ENCODE measurements at regions not wholly inside any gene's neighbourhood (a gene's known extent, or its start where the extent isn't known, plus 50 kb on each side); places are given as distances from the start of the nearest gene placed in this dataset.
"Not testable (repeated sequence)": the region's sequence is repeated elsewhere in the genome, so short reads cannot be mapped to it uniquely, and the experiment has no call there.

DNA sequence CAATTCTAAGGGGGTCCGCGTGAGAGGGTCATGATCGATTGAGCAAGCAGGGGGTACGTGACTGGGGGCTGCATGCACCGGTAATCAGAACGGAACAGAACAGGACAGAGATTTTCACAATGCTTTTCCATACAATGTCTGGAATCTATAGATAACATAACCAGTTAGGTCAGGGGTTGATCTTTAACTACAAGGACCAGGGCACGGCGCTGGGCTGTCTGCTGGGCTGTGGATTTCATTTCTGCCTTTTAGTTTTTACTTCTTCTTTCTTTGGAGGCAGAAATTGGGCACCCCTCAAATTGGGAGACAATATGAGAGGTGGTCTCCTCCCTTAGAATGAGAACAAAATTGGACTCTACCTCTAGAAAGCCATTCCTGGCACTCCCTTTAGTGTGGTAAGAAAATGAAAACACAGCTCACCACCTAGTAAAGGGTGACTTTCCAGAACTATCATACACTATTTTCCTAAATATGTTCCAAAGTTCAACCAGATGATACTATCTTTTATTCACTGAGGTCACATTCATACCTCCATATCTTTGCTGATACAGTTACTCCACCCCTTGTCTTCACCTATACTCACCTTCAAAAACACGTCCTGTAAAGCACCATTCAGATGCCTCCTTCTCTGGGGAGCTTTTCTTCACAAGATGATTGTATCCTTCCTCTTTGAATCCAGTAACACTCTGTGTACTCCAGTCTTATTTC is 1058.3 kb upstream of the SLIT2 start:
- H3K4me3 Mint-ChIP-seq, result no peak overlapping the region
- H3K27me3 Mint-ChIP-seq, result no peaks in the 10 kb centered on the region
- H3K9me3 Mint-ChIP-seq, result peaks cover 6% of the 10 kb centered on the region
- DNase-seq, result no peak
- no peaks in the 10 kb centered on the region for H3K36me3 Mint-ChIP-seq (ENCODE audit: low read depth)
- H3K27ac Mint-ChIP-seq, result no peak overlapping the region
- no peaks in the 10 kb centered on the region for H3K4me1 Mint-ChIP-seq
- ATAC-seq, result no peak

DNA sequence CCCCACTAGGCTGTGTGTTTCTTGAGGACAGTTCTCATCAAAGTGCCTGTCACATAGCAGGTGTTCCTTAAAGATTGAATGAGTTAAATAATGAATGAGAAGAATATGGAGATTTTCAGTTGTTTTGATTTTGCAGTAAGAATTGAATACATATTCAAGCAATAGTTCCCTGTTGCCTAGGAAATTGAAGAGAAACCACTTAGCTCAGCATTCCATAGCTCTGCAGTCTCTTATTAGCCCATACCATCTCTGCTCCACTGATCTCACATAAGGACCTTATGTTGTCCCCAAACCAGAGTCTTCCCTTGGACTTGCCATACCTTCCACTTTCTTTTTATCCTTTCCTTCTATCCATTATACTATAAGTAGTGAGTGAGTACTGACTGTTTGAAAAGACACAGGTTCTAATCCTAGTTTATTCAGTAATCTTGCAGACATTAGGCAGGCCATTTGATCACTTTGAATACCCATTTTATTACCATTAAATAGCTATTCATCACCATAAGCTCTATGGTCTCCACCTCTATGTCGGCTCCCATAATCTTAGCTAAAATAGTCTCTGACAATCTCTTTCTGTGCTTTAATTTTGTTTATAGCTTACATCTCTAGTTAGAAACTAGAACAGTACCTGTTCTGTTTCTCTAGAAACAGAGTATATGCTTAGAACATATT is 1059.6 kb upstream of the SLIT2 start:
- Mint-ChIP-seq H3K4me3 (no peak overlapping the region), H3K27me3 (no peaks in the 10 kb centered on the region), H3K27ac (no peak overlapping the region), H3K36me3 (ENCODE audit: low read depth) (no peaks in the 10 kb centered on the region), H3K9me3 (peaks cover 10% of the 10 kb centered on the region), H3K4me1 (no peaks in the 10 kb centered on the region)
- DNase-seq (no peak), ATAC-seq (no peak)

DNA sequence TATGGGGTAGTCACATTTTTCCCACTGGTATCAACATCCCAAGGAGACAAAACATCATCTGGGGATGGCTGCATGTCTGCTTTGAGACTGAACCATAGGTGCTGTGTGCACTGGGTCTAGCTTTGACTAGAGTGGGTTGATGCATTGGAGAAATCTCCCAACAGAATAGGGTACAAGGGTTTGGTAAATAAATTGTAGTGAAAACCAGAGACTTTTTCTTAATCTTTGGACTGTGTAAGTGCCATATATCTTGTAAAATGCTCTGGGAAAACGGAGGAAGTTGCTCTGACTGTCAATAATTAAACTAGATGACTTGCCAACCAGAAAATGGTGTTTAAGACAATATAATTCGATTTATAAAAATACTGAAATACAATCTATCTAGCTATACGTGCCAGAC is 1064.0 kb upstream of the SLIT2 start:
- Mint-ChIP-seq H3K4me1 (no peaks in the 10 kb centered on the region), H3K4me3 (no peak overlapping the region), H3K36me3 (ENCODE audit: low read depth) (no peaks in the 10 kb centered on the region), H3K27me3 (no peaks in the 10 kb centered on the region), H3K9me3 (peaks cover 14% of the 10 kb centered on the region), H3K27ac (no peak overlapping the region)
- no peak for DNase-seq
- no peak for ATAC-seq

DNA sequence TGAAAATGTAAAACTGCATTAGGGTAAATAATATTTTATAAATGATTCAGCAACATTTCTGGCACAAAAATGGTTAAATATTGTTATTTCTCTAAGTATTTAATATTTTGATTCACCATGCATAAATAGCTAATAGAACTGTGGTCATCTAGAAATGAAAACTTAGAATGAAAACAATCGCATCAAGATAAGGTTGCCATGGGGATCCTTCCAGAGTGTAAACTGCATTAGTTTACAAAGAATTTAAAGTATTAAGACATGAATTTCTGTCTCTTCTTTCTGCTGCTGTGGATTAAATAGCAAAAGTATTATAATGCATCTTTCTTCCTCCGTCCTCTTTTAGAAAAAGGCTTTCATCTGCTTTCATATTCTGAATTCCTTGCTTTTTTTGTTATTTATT is 1064.6 kb upstream of the SLIT2 start:
- Mint-ChIP-seq H3K27me3 (no peaks in the 10 kb centered on the region), H3K36me3 (ENCODE audit: low read depth) (no peaks in the 10 kb centered on the region), H3K4me3 (no peak overlapping the region), H3K4me1 (no peaks in the 10 kb centered on the region), H3K9me3 (peaks cover 14% of the 10 kb centered on the region), H3K27ac (no peak overlapping the region)
- ATAC-seq (no peak), DNase-seq (no peak)

DNA sequence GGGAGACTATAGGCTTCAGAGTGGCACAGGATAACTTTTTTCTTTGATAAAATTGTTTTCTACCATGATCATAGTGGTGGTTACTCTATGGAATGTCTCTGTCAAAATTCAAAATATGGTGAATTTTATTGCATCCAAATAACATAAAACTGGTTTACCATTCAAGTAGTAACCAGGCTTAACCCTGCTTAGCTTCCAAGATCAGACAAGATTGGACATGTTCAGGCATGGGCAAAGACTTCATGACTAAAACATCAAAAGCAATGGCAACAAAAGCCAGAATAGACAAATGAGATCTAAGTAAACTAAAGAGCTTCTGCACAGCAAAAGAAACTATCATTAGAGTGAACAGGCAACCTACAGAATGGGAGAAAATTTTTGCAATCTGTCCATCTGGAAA is 1070.1 kb upstream of the SLIT2 start:
- H3K4me3 Mint-ChIP-seq; H3K27ac Mint-ChIP-seq; H3K27me3 Mint-ChIP-seq; H3K36me3 Mint-ChIP-seq (ENCODE audit: low read depth); ATAC-seq; H3K4me1 Mint-ChIP-seq; DNase-seq: not testable (repeated sequence)
- H3K9me3 Mint-ChIP-seq, result peaks cover 13% of the 10 kb centered on the region

DNA sequence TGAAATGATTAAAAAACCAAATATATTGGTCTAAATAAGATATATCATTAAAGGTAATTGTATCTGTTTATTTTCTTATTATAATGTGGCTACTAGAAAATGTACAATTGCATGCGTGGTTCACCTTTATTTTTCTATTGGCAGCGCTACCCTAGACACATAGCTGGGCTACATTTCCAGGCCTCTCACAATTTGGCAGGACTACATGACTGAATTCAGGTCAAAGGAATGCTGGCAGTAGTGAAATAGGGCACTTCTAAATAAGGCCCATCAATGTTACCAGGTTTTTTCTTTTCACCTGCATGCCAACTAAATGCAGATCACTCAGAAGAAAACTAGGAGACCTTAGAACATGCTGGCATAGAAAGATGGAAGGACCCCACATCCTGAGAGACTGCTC is 1072.9 kb upstream of the SLIT2 start:
- DNase-seq, result no peak
- Mint-ChIP-seq H3K36me3 (ENCODE audit: low read depth) (no peaks in the 10 kb centered on the region), H3K27me3 (no peaks in the 10 kb centered on the region), H3K9me3 (peaks cover 6% of the 10 kb centered on the region), H3K27ac (no peak overlapping the region), H3K4me1 (no peaks in the 10 kb centered on the region), H3K4me3 (no peak overlapping the region)
- no peak for ATAC-seq

DNA sequence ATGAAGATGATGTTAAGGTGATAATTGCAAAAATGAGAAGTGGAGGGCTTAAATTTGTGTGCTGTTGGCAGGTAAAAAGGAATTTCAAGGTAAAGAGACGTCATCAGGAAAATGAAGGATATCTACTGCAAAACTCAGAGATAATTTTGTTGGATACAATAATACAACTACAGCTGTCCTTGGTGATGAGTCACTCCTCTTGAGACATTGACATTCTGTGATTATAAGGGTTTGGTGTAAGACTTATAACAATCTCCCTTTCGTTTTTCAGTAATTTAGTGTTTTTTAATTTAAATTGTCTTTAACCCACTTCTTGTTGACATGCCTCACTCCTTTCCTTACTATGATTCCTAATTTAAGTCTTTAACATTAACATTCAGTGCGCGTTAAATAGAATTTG is 1074.1 kb upstream of the SLIT2 start:
- ATAC-seq, result no peak
- DNase-seq, result no peak
- Mint-ChIP-seq H3K4me3 (no peak overlapping the region), H3K36me3 (ENCODE audit: low read depth) (no peaks in the 10 kb centered on the region), H3K27me3 (no peaks in the 10 kb centered on the region), H3K27ac (no peak overlapping the region), H3K4me1 (no peaks in the 10 kb centered on the region), H3K9me3 (peaks cover 6% of the 10 kb centered on the region)

DNA sequence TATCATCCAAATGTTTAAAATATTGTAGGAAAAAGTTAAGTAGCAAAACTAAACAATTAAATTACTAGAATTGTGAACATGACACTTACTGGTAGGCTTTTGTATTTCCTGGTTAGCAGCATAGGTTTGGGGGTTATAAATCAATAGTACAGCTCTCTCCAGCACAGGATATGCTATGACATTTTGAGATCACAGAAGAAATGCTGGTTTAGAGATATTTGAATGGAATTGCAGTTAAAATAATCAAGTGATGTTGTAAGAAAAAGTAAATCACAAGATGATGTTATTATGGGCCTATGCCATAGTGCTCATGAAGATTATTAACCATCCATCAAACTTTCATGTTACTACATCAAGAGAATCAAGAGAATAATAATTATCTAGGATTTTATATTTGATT is 1079.9 kb upstream of the SLIT2 start:
- Mint-ChIP-seq H3K4me3 (no peak overlapping the region), H3K27me3 (no peaks in the 10 kb centered on the region), H3K27ac (no peak overlapping the region), H3K9me3 (peaks cover 4% of the 10 kb centered on the region), H3K36me3 (ENCODE audit: low read depth) (no peaks in the 10 kb centered on the region), H3K4me1 (no peaks in the 10 kb centered on the region)
- ATAC-seq, result no peak
- DNase-seq, result no peak

DNA sequence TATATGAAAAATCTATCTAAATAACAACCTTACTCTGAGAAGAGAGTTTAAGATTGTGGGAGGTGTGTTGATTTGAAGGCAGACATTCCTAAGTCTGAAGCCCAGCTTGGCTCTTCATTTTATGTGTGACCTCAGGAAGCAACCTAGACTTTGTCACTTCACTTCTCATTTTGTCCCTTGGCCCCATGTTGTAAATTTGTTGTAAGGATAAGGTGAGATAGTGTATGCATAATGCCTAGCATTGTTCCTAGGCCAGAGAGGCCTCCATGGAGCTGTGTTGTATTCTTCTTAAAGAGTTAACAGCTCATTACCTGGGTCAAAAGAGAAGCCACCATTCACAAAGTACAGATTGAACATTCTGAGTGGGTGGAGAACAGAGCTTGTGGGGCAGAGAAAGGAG is 1084.4 kb upstream of the SLIT2 start:
- Mint-ChIP-seq H3K4me3 (no peak overlapping the region), H3K36me3 (ENCODE audit: low read depth) (no peaks in the 10 kb centered on the region), H3K9me3 (peaks cover 13% of the 10 kb centered on the region), H3K4me1 (no peaks in the 10 kb centered on the region), H3K27me3 (no peaks in the 10 kb centered on the region), H3K27ac (no peak overlapping the region)
- DNase-seq (no peak), ATAC-seq (no peak)

DNA sequence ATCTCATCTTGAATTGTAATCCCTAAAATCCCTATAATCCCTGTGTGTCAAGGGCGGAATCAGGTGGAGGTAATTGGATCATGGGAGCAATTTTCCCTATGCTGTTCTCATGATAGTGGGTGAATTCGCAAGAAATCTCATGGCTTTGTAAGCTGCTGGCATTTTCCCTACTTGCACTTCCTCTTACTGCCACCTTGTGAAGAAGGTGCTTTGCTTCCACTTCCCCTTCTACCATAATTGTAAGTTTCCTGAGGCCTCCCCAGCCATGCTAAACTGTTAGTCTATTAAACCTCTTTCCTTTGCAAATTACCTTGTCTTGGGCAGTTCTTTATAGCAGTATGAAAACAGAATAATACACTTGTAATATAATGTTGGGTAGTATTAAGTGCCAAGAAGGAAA is 1087.4 kb upstream of the SLIT2 start:
- Mint-ChIP-seq H3K4me1 (no peaks in the 10 kb centered on the region), H3K27ac (no peak overlapping the region), H3K27me3 (no peaks in the 10 kb centered on the region), H3K4me3 (no peak overlapping the region), H3K36me3 (ENCODE audit: low read depth) (no peaks in the 10 kb centered on the region), H3K9me3 (peaks cover 18% of the 10 kb centered on the region)
- DNase-seq, result no peak
- ATAC-seq, result no peak

DNA sequence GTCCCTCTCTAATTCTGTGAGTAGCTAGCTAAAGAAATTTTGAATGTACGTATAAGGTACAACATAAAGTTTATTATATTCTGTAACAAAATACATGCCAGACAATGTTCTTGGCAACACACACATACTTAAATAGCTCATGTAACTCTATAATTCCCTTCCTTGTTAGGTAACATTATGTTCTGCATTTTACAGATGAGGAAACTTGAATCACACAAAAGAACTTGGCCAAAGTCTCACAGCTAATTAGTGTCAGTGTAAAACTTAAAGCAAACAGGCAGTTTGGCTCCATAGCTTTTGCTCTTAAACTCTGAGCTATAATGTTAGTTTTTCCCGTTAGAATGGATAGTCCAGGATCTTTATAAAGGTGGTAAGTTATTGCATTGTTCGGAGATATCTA is 1091.8 kb upstream of the SLIT2 start:
- no peak for ATAC-seq
- H3K4me3 Mint-ChIP-seq, result no peak overlapping the region
- H3K9me3 Mint-ChIP-seq, result peaks cover 32% of the 10 kb centered on the region
- no peaks in the 10 kb centered on the region for H3K36me3 Mint-ChIP-seq (ENCODE audit: low read depth)
- no peaks in the 10 kb centered on the region for H3K4me1 Mint-ChIP-seq
- no peak overlapping the region for H3K27ac Mint-ChIP-seq
- no peak for DNase-seq
- no peaks in the 10 kb centered on the region for H3K27me3 Mint-ChIP-seq

DNA sequence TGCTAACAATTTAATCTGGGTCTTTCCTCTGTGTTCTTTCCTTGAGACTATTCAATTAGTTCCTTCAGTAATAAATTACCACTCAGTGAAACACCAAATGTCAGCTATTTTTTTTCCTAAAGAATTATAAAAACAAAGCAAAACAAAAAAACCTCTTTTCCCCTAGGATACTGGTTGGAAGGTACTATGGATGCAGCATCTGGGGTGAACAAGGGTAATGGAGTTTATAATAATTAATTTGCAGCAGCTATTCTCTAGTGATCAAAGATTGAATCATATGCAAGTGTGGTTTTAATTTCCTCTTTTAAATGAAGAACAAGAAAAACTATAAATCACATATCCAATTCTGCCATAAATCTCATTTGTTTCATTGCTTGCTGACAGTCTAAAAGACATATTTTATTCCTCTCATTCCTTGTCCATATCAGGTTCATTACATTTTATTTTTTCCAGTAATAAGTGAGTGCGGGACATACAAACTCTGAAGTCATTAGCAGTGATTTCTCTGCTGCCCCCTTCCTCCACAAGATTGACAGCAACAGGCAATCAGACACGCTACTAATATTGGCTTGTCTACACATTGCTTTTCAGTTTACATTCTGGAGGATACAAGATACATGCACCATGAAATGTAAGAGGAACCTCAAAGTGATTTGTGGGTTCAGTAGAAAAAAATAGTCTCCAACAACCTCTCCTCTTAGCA is 1093.4 kb upstream of the SLIT2 start:
- no peaks in the 10 kb centered on the region for H3K27me3 Mint-ChIP-seq
- DNase-seq (no peak), ATAC-seq (no peak)
- H3K36me3 Mint-ChIP-seq (ENCODE audit: low read depth), result no peaks in the 10 kb centered on the region
- peaks cover 30% of the 10 kb centered on the region for H3K9me3 Mint-ChIP-seq
- no peak overlapping the region for H3K4me3 Mint-ChIP-seq
- no peak overlapping the region for H3K27ac Mint-ChIP-seq
- no peaks in the 10 kb centered on the region for H3K4me1 Mint-ChIP-seq

DNA sequence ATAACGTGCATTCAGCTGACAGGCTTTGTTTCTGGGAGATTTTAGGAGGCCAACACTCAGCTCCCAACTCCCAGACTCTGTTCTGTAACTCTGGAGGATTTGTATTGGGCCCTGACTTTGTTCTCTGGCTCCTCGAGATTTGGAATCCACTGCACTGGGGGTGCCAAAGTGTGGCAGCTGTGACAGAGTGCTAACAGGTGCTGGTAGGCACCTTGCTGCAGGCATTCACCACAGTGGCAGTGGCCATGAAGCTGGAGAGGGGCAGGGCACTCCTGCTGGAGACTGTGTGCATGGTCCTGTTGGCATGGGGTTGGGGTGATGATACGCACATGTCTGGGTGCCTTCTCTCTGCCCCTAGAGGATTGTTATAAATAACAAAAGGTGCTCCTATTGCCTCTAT is 1094.9 kb upstream of the SLIT2 start:
- peaks cover 30% of the 10 kb centered on the region for H3K9me3 Mint-ChIP-seq
- no peaks in the 10 kb centered on the region for H3K36me3 Mint-ChIP-seq (ENCODE audit: low read depth)
- H3K4me3 Mint-ChIP-seq, result no peak overlapping the region
- no peak overlapping the region for H3K27ac Mint-ChIP-seq
- H3K27me3 Mint-ChIP-seq, result no peaks in the 10 kb centered on the region
- no peak for ATAC-seq
- no peak for DNase-seq
- H3K4me1 Mint-ChIP-seq, result no peaks in the 10 kb centered on the region

DNA sequence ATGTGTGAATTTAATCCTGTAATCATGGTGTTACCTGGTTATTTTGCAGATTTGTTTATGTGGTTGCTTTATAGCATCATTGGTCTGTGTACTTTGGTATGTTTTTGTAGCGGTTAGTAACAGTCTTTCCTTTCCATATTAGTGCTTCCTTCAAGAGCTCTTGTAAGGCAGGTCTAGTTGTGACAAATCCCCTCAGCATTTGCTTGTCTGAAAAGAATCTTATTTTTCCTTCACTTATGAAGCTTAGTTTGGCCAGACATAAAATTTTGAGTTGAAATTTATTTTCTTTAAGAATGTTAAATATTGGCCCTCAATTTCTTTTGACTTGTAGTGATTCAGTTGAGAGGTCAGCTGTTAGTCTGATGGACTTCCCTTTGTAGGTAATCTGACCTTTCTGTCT is 1096.1 kb upstream of the SLIT2 start:
- Mint-ChIP-seq H3K27ac (no peak overlapping the region), H3K36me3 (ENCODE audit: low read depth) (no peaks in the 10 kb centered on the region), H3K9me3 (peaks cover 28% of the 10 kb centered on the region), H3K4me1 (no peaks in the 10 kb centered on the region), H3K27me3 (no peaks in the 10 kb centered on the region), H3K4me3 (no peak overlapping the region)
- DNase-seq, result no peak
- no peak for ATAC-seq

DNA sequence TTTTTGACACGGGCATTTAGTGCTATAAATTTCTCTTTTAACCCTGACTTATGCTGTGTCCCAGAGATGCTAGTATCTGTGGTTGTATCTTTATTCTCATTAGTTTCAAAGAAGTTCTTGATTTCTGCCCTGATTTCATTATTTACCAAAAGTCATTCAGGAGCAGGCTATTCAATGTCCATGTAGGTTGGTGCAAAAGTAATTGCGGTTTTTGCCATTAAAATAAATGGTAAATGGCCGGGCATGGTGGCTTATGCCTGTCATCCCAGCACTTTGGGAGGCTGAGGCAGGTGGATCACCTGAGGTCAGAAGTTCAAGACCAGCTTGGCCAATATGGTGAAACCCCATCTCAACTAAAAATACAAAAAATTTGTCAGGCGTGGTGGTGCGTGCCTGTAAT is 1097.4 kb upstream of the SLIT2 start:
- not testable (repeated sequence) for H3K4me3 Mint-ChIP-seq; H3K27me3 Mint-ChIP-seq; H3K36me3 Mint-ChIP-seq (ENCODE audit: low read depth); ATAC-seq; DNase-seq; H3K27ac Mint-ChIP-seq; H3K4me1 Mint-ChIP-seq
- peaks cover 28% of the 10 kb centered on the region for H3K9me3 Mint-ChIP-seq

All from activated naive CD8-positive, alpha-beta T cell treated with anti-CD3 and anti-CD28 coated beads, Interleukin-2, amount 50 U/mL, for 24 hours (primary cell).